Lung (tissue), 11 donors: ENCODE measurements at regions not wholly inside any gene's neighbourhood (a gene's known extent, or its start where the extent isn't known, plus 50 kb on each side); places are given as distances from the start of the nearest gene placed in this dataset.
"Not testable (repeated sequence)": the region's sequence is repeated elsewhere in the genome, so short reads cannot be mapped to it uniquely, and the experiment has no call there.

Experiments
- ATAC-seq: fragments of 200-7000 bp; cut with Tn5 transposase; one replicate; pipeline ENCODE4 v1.9.1; 2020; ENCODE audit warnings: moderate number of reproducible peaks; ENCODE audit not compliant: insufficient read depth, low FRiP score
- DNase-seq, 3 donors: peaks; one replicate each; pipeline ENCODE4 v3.0.0-alpha.2; 2013 to 2017
- H3K27ac ChIP-seq, 2 donors: one replicate each; pipeline ENCODE4 v1.5.1; 2013; ENCODE audit warnings: mild to moderate bottlenecking in 2 of 2, moderate library complexity in 2 of 2, control low read depth in 1 of 2, inconsistent platforms in 1 of 2, low read depth in 1 of 2, low read length in 1 of 2
- H3K27me3 ChIP-seq, 3 donors: one replicate each; pipeline ENCODE4 v1.5.1; 2013; ENCODE audit warnings: low read length in 2 of 3; ENCODE audit not compliant: control insufficient read depth in 3 of 3, insufficient read depth in 3 of 3
- H3K36me3 ChIP-seq, 4 donors: one replicate each; pipeline ENCODE4 v1.5.1; 2013; ENCODE audit warnings: low read length in 4 of 4, mild to moderate bottlenecking in 1 of 4, moderate library complexity in 1 of 4; ENCODE audit not compliant: control insufficient read depth in 4 of 4, insufficient read depth in 4 of 4
- H3K4me1 ChIP-seq, 5 donors: one replicate each; pipeline ENCODE4 v1.5.1; 2013; ENCODE audit warnings: low read length in 5 of 5, mild to moderate bottlenecking in 2 of 5, moderate library complexity in 1 of 5; ENCODE audit not compliant: control insufficient read depth in 5 of 5, insufficient read depth in 5 of 5
- H3K4me3 ChIP-seq: one replicate; pipeline ENCODE4 v1.5.1; 2013; ENCODE audit warnings: mild to moderate bottlenecking, control low read depth, moderate library complexity
- H3K9ac ChIP-seq, 2 donors: one replicate each; pipeline ENCODE4 v1.5.1; 2013; ENCODE audit warnings: low read length in 2 of 2, control low read depth in 1 of 2; ENCODE audit not compliant: insufficient read depth in 1 of 2
- H3K9me3 ChIP-seq, 4 donors: one replicate each; pipeline ENCODE4 v1.5.1; 2013; ENCODE audit warnings: low read length in 3 of 4, mild to moderate bottlenecking in 1 of 4, moderate library complexity in 1 of 4; ENCODE audit not compliant: control insufficient read depth in 4 of 4, insufficient read depth in 3 of 4
- CTCF ChIP-seq: IDR thresholded peaks from 2 replicates; pipeline ENCODE4 v1.5.1; 2012; ENCODE audit warnings: mild to moderate bottlenecking; ENCODE audit errors: control extremely low read depth, extremely low read depth
- WGBS, 2 donors: extraction: QIAGEN DNeasy Blood & Tissue Kit; methylation state at CpG; one replicate each; pipeline ENCODE4 v1.1.7; 2013; 5-methylcytosine and 5-hydroxymethylcytosine counted together
- donor health status: control.
- donor health status: control.
- donor health status: Bipolar disorder and iron deficiency.
- donor health status: healthy.
- donor health status: DM: yes; HTN: yes; CAD: no.

- ATAC-seq: no peak
- TF ChIP-seq CTCF: no peak
- Histone ChIP-seq H3K9ac (no peak overlapping the region), H3K4me3 (no peak overlapping the region), H3K9me3 (no peaks in the 10 kb centered on the region), H3K27ac (no peak overlapping the region), H3K27me3 (no peaks in the 10 kb centered on the region), H3K36me3 (no peaks in the 10 kb centered on the region), H3K4me1 (no peaks in the 10 kb centered on the region)
- WGBS, 2 donors: 39 to 82% methylated on average over 2 of the region's 2 CpGs
- DNase-seq: no peak
These were observed 104.0 kb upstream of the ZEB1 start for GRCh38 chr10:31215052-31215451.

- no peak overlapping the region for H3K9ac ChIP-seq
- H3K27ac ChIP-seq: no peak overlapping the region
- H3K9me3 ChIP-seq: no peaks in the 10 kb centered on the region
- H3K36me3 ChIP-seq: no peaks in the 10 kb centered on the region
- no peaks in the 10 kb centered on the region for H3K27me3 ChIP-seq
- no peaks in the 10 kb centered on the region for H3K4me1 ChIP-seq
- TF ChIP-seq CTCF: no peak
- 84 to 97% methylated on average over 1 of the region's 1 CpG for WGBS, 2 donors
- no peak for ATAC-seq
- no peak for DNase-seq
- no peak overlapping the region for H3K4me3 ChIP-seq
These were observed 99.7 kb upstream of the ZEB1 start for GRCh38 chr10:31219306-31219705.

- DNase-seq, H3K36me3 ChIP-seq, H3K27me3 ChIP-seq, H3K4me1 ChIP-seq, H3K9ac ChIP-seq, ATAC-seq, H3K27ac ChIP-seq, H3K9me3 ChIP-seq, H3K4me3 ChIP-seq: not testable (repeated sequence)
- 92 to 94% methylated on average over 4 of the region's 4 CpGs for WGBS, 2 donors
These were observed 90.2 kb upstream of the ZEB1 start for GRCh38 chr10:31228780-31229179.

GRCh38 chr10:31239961-31240360 is 79.1 kb upstream of the ZEB1 start:
- H3K9ac ChIP-seq: no peak overlapping the region
- H3K27ac ChIP-seq: no peak overlapping the region
- H3K4me3 ChIP-seq: no peak overlapping the region
- no peak for DNase-seq
- peaks cover 0 to 4% (median 0%) of the 10 kb centered on the region in 4 donors for H3K9me3 ChIP-seq
- TF ChIP-seq CTCF: no peak
- 87 to 88% methylated on average over 1 of the region's 1 CpG for WGBS, 2 donors
- ATAC-seq: no peak
- peaks cover 0 to 5% (median 0%) of the 10 kb centered on the region in 5 donors for H3K4me1 ChIP-seq
- no peaks in the 10 kb centered on the region for H3K27me3 ChIP-seq
- no peaks in the 10 kb centered on the region for H3K36me3 ChIP-seq
